ENCODE measurements at regions not wholly inside any gene's neighbourhood (a gene's known extent, or its start where the extent isn't known, plus 50 kb on each side); places are given as distances from the start of the nearest gene placed in this dataset.

DNA sequence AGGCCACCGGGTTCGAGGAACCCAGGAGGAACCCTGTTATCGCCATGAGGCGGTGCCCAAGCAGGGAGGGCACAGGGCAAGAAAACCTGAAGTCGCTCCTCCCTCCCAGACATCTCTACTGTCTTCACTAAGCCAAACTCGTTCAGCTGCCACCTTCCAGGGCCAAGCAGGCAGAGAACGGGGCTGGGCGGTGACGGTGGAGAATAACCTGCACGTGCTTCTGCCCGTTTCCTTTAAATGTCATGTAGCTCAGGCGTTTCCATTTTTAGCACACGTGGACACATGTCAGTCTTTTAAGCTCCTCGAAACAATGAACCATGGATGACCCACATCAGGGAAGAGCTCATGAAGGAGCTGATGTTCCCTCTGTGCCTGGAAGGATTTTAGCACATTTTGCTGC, 124.3 kb upstream of the KLF6 start:
- Histone ChIP-seq H3K9me3 (replicated peaks; ENCODE audit: control insufficient read depth, insufficient read depth, low read depth, low read length) (no peaks in the 10 kb centered on the region), H2AFZ (ENCODE audit: low read depth, low read length) (peak overlapping the region; percentile 24), H3K79me2 (ENCODE audit: control insufficient read depth, insufficient read depth, low read length) (no peaks in the 10 kb centered on the region), H3K9ac (ENCODE audit: insufficient read depth in 1 of 2, low read depth in 2 of 2, low read length in 2 of 2) (no peak overlapping the region; a peak in 1 of 4 replicates), H3K9me1 (ENCODE audit: control insufficient read depth, insufficient read depth, low read length) (no peaks in the 10 kb centered on the region), H3K4me1 (replicated peaks in 1 of 2; ENCODE audit: control insufficient read depth in 2 of 2, insufficient read depth in 2 of 2, low read length in 2 of 2) (peaks cover 0 to 2% of the 10 kb centered on the region in 2 experiments; a peak in 1 of 5 replicates), H3K27me3 (ENCODE audit: control insufficient read depth in 2 of 2, insufficient read depth in 2 of 2, low read length in 2 of 2) (no peaks in the 10 kb centered on the region), H3K4me2 (ENCODE audit: insufficient read depth, low read length) (no peak overlapping the region), H3K36me3 (ENCODE audit: control insufficient read depth, insufficient read depth, low read length) (no peaks in the 10 kb centered on the region), H3K4me3 (no peak overlapping the region), H3K27ac (ENCODE audit: extremely low read depth, low read depth, low read length) (no peak overlapping the region), H4K20me1 (replicated peaks; ENCODE audit: control insufficient read depth, insufficient read depth, low read length) (no peaks in the 10 kb centered on the region)
- TF ChIP-seq, protein P1, sequence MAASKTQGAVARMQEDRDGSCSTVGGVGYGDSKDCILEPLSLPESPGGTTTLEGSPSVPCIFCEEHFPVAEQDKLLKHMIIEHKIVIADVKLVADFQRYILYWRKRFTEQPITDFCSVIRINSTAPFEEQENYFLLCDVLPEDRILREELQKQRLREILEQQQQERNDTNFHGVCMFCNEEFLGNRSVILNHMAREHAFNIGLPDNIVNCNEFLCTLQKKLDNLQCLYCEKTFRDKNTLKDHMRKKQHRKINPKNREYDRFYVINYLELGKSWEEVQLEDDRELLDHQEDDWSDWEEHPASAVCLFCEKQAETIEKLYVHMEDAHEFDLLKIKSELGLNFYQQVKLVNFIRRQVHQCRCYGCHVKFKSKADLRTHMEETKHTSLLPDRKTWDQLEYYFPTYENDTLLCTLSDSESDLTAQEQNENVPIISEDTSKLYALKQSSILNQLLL (CRISPR knock-in tag; IDR thresholded peaks at IDR 0.05; ENCODE audit: borderline replicate concordance), result no peak
- TF ChIP-seq KDM2B (CRISPR knock-in tag; IDR thresholded peaks at IDR 0.05) (no peak), TCFL5 (CRISPR knock-in tag; conservative IDR thresholded peaks at IDR 0.05) (no peak), BMI1 (IDR thresholded peaks at IDR 0.05; ENCODE audit: low read length) (no peak), POLR2G (IDR thresholded peaks at IDR 0.05; ENCODE audit: low read depth, low read length) (no peak), CHD4 (IDR thresholded peaks at IDR 0.05; ENCODE audit: insufficient read depth, insufficient replicate concordance, low read depth, low read length, poor library complexity, severe bottlenecking) (no peak), XRCC5 (IDR thresholded peaks at IDR 0.05; ENCODE audit: low read depth, low read length) (no peak), FOXA1 (IDR thresholded peaks at IDR 0.05; ENCODE audit: borderline replicate concordance) (no peak), TCF7 (IDR thresholded peaks at IDR 0.05; ENCODE audit: borderline replicate concordance) (no peak), ZNF347 (CRISPR knock-in tag; IDR thresholded peaks at IDR 0.05; ENCODE audit: low read depth) (no peak), ZNF23 (CRISPR knock-in tag; IDR thresholded peaks at IDR 0.05) (no peak), PPARD (CRISPR knock-in tag; IDR thresholded peaks at IDR 0.05) (no peak), PTBP1 (IDR thresholded peaks at IDR 0.05; ENCODE audit: low read depth, low read length) (no peak), POLR2AphosphoS5 (IDR thresholded peaks at IDR 0.05; ENCODE audit: control insufficient read depth, insufficient read depth, low read depth, low read length) (no peak), ZNF778 (CRISPR knock-in tag; IDR thresholded peaks at IDR 0.05) (no peak)
- TF ChIP-seq, protein P2, sequence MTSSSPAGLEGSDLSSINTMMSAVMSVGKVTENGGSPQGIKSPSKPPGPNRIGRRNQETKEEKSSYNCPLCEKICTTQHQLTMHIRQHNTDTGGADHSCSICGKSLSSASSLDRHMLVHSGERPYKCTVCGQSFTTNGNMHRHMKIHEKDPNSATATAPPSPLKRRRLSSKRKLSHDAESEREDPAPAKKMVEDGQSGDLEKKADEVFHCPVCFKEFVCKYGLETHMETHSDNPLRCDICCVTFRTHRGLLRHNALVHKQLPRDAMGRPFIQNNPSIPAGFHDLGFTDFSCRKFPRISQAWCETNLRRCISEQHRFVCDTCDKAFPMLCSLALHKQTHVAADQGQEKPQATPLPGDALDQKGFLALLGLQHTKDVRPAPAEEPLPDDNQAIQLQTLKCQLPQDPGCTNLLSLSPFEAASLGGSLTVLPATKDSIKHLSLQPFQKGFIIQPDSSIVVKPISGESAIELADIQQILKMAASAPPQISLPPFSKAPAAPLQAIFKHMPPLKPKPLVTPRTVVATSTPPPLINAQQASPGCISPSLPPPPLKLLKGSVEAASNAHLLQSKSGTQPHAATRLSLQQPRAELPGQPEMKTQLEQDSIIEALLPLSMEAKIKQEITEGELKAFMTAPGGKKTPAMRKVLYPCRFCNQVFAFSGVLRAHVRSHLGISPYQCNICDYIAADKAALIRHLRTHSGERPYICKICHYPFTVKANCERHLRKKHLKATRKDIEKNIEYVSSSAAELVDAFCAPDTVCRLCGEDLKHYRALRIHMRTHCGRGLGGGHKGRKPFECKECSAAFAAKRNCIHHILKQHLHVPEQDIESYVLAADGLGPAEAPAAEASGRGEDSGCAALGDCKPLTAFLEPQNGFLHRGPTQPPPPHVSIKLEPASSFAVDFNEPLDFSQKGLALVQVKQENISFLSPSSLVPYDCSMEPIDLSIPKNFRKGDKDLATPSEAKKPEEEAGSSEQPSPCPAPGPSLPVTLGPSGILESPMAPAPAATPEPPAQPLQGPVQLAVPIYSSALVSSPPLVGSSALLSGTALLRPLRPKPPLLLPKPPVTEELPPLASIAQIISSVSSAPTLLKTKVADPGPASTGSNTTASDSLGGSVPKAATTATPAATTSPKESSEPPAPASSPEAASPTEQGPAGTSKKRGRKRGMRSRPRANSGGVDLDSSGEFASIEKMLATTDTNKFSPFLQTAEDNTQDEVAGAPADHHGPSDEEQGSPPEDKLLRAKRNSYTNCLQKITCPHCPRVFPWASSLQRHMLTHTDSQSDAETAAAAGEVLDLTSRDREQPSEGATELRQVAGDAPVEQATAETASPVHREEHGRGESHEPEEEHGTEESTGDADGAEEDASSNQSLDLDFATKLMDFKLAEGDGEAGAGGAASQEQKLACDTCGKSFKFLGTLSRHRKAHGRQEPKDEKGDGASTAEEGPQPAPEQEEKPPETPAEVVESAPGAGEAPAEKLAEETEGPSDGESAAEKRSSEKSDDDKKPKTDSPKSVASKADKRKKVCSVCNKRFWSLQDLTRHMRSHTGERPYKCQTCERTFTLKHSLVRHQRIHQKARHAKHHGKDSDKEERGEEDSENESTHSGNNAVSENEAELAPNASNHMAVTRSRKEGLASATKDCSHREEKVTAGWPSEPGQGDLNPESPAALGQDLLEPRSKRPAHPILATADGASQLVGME (CRISPR knock-in tag; IDR thresholded peaks at IDR 0.05), result no peak
- DNase-seq (ENCODE audit: extremely low read depth in 1 of 4, low spot score in 3 of 4), result no peak
- ChIA-PET CTCF (ENCODE audit: low intra/inter-chr PET ratio) (no interaction called here), POLR2A (interaction anchor here (1.1 kb wide), 1 partner anchor 22 kb away, joined by 3 read pairs; no protein-coding TSS in a partner anchor)
- in situ Hi-C loops (cut with MboI) (no loop called here), intact Hi-C loops (cut with micrococcal nuclease) (no loop called here)
- no peak for ATAC-seq
- no TSS peak for BruUV-seq (replicated peaks)
- WGBS (ENCODE audit: insufficient coverage, low coverage, missing lambda C conversion rate), result 75% methylated on average over 14 of the region's 14 CpGs
- no peak for FAIRE-seq

Measured in K562 (cell line).